HL-60/S4 treated with retinoic acid at 250 ng/mL for 4 days and 3 days (cell line): ENCODE measurements at regions not wholly inside any gene's neighbourhood (a gene's known extent, or its start where the extent isn't known, plus 50 kb on each side); places are given as distances from the start of the nearest gene placed in this dataset.
"Not testable (repeated sequence)": the region's sequence is repeated elsewhere in the genome, so short reads cannot be mapped to it uniquely, and the experiment has no call there.

ENCODE experiments used
- in situ Hi-C: fragments of 300-500 bp; cut with MboI; formaldehyde crosslinking; loops from 2 replicates; pipeline ENCODE4 v1.7.0; 2022; ENCODE audit warnings: low sequenced_read_pairs

- in situ Hi-C loops, result no loop called here
Measured at GRCh38 chr16:61014869-61015268, 1021.4 kb downstream of the CDH8 start.

GRCh38 chr16:61007694-61008093 is 1028.5 kb downstream of the CDH8 start:
- in situ Hi-C loops, result no loop called here

- in situ Hi-C loops, result no loop called here
Measured at GRCh38 chr16:61005952-61006351, 1030.3 kb downstream of the CDH8 start.

- in situ Hi-C loops, result no loop called here
Measured at GRCh38 chr16:61002479-61003204, 1033.6 kb downstream of the CDH8 start.

- in situ Hi-C loops, result no loop called here
Measured at GRCh38 chr16:60991886-60992285, 1044.4 kb downstream of the CDH8 start.

GRCh38 chr16:60989592-60989991 is 1046.6 kb downstream of the CDH8 start:
- in situ Hi-C loops, result no loop called here

- in situ Hi-C loops, result no loop called here
Measured at GRCh38 chr16:60979119-60979518, 1057.1 kb downstream of the CDH8 start.

- in situ Hi-C loops, result no loop called here
Measured at GRCh38 chr16:60949800-60950199, 1086.4 kb downstream of the CDH8 start.

- in situ Hi-C loops, result no loop called here
Measured at GRCh38 chr16:60945225-60945624, 1091.0 kb downstream of the CDH8 start.

GRCh38 chr16:60936189-60936588 is 1100.0 kb downstream of the CDH8 start:
- in situ Hi-C loops, result not testable (repeated sequence)

GRCh38 chr16:60932600-60932999 is 1103.6 kb downstream of the CDH8 start:
- in situ Hi-C loops, result no loop called here

- in situ Hi-C loops, result no loop called here
Measured at GRCh38 chr16:60930291-60930690, 1105.9 kb downstream of the CDH8 start.

- in situ Hi-C loops, result no loop called here
Measured at GRCh38 chr16:60922920-60923319, 1113.3 kb downstream of the CDH8 start.

- in situ Hi-C loops, result no loop called here
Measured at GRCh38 chr16:60914334-60914733, 1121.9 kb downstream of the CDH8 start.

- in situ Hi-C loops, result no loop called here
Measured at GRCh38 chr16:60907645-60908044, 1128.6 kb downstream of the CDH8 start.

GRCh38 chr16:60905811-60906210 is 1130.4 kb downstream of the CDH8 start:
- in situ Hi-C loops, result no loop called here

- in situ Hi-C loops, result no loop called here
Measured at GRCh38 chr16:60902114-60902513, 1134.1 kb downstream of the CDH8 start.

- in situ Hi-C loops, result no loop called here
Measured at GRCh38 chr16:60882816-60883215, 1153.4 kb downstream of the CDH8 start.

- in situ Hi-C loops, result no loop called here
Measured at GRCh38 chr16:60852635-60853034, 1183.6 kb downstream of the CDH8 start.

GRCh38 chr16:60821661-60822060 is 1214.6 kb downstream of the CDH8 start:
- in situ Hi-C loops, result no loop called here

- in situ Hi-C loops, result no loop called here
Measured at GRCh38 chr16:60820361-60820760, 1215.9 kb downstream of the CDH8 start.

GRCh38 chr16:60818465-60818864 is 1217.8 kb downstream of the CDH8 start:
- in situ Hi-C loops, result no loop called here

- in situ Hi-C loops, result no loop called here
Measured at GRCh38 chr16:60816461-60816860, 1219.8 kb downstream of the CDH8 start.
